Kidney (tissue), 13 donors: ENCODE measurements at regions not wholly inside any gene's neighbourhood (a gene's known extent, or its start where the extent isn't known, plus 50 kb on each side); places are given as distances from the start of the nearest gene placed in this dataset.

Experiments used
- DNase-seq, 5 donors: peaks; one replicate each; pipeline ENCODE4 v3.0.0-alpha.2; 2013 to 2020
- FAIRE-seq: peaks from 2 replicates; lab custom pipeline; 2012; peaks lifted over from hg19 to GRCh38; lab: Jason Lieb, UNC
- H3K27ac ChIP-seq, 2 donors: one replicate each; pipeline ENCODE4 v1.7.0; 2013; ENCODE audit warnings: low read depth in 2 of 2, low read length in 2 of 2, inconsistent platforms in 1 of 2
- H3K27me3 ChIP-seq: one replicate; pipeline ENCODE4 v1.7.1; 2013; ENCODE audit warnings: low read length, inconsistent platforms; ENCODE audit not compliant: control insufficient read depth, insufficient read depth
- H3K36me3 ChIP-seq, 3 donors: one replicate each; pipeline versions ENCODE4 v1.7.0 to v1.7.1; 2013; ENCODE audit warnings: low read length in 3 of 3, control low read depth in 1 of 3, inconsistent platforms in 1 of 3; ENCODE audit not compliant: insufficient read depth in 3 of 3, control insufficient read depth in 2 of 3
- H3K4me1 ChIP-seq, 3 donors: one replicate each; pipeline versions ENCODE4 v1.7.0 to v1.7.1; 2013; ENCODE audit warnings: low read length in 3 of 3, inconsistent platforms in 1 of 3, low read depth in 1 of 3; ENCODE audit not compliant: control insufficient read depth in 2 of 3, insufficient read depth in 2 of 3
- H3K4me3 ChIP-seq, 3 donors: one replicate each; pipeline versions ENCODE4 v1.7.0 to v1.8.1; 2013; ENCODE audit warnings: low read length in 3 of 3, control low read depth in 1 of 3, inconsistent platforms in 1 of 3
- H3K9ac ChIP-seq, 3 donors: one replicate each; pipeline versions ENCODE4 v1.7.0 to v1.7.1; 2013; ENCODE audit warnings: low read length in 3 of 3, control low read depth in 1 of 3, inconsistent platforms in 1 of 3
- H3K9me3 ChIP-seq, 3 donors: one replicate each; pipeline versions ENCODE4 v1.7.0 to v1.7.1; 2013; ENCODE audit warnings: low read length in 3 of 3, control low read depth in 1 of 3, inconsistent platforms in 1 of 3; ENCODE audit not compliant: control insufficient read depth in 2 of 3, insufficient read depth in 1 of 3
- CTCF ChIP-seq: IDR thresholded peaks from 3 replicates; pipeline ENCODE4 v1.5.1; 2012; ENCODE audit warnings: mild to moderate bottlenecking, moderate library complexity, borderline replicate concordance; ENCODE audit not compliant: insufficient read depth; ENCODE audit errors: extremely low read depth
- intact Hi-C: fragments of 100-400 bp; cut with DNase I; formaldehyde crosslinking; loops from one replicate; pipeline ENCODE4 v1.11.1; 2022
- donor health status: control.
- donor health status: control.
- donor health status: control.
- donor health status: control.
- donor health status: control.
- donor health status: DM: yes; HTN: yes; CAD: no.
- donor health status: Normal renal cell carcinoma (clear cell type).

GRCh38 chr2:106974891-106975290 is 88.9 kb upstream of the ST6GAL2 start:
- Histone ChIP-seq H3K27ac (no peak overlapping the region), H3K4me3 (no peak overlapping the region), H3K9ac (no peak overlapping the region), H3K27me3 (no peaks in the 10 kb centered on the region), H3K36me3 (no peaks in the 10 kb centered on the region), H3K9me3 (no peaks in the 10 kb centered on the region), H3K4me1 (no peaks in the 10 kb centered on the region)
- intact Hi-C loops, result no loop called here
- DNase-seq, result no peak
- no peak for FAIRE-seq
- no peak for TF ChIP-seq CTCF

DNA sequence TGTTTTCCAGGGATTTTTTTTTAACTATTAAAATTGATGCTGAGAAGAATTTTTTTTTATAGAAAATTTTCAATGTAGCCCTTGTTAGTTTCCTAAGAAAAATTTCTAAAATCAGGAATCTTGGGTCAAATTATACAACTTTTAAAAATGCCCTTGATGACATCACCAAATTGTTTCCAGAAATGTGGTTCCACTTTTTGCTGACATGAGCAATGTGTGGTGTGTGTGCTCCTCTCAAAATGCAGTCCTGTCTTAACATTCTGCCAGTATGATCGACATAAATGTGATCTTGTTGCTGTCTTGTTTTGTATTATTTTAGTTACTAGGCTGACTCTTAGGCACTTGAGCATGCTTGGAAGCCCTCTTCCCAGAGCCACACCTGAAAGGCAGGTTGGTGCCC is 89.7 kb upstream of the ST6GAL2 start:
- Histone ChIP-seq H3K27me3 (no peaks in the 10 kb centered on the region), H3K36me3 (no peaks in the 10 kb centered on the region), H3K4me3 (no peak overlapping the region), H3K9ac (no peak overlapping the region), H3K27ac (no peak overlapping the region), H3K4me1 (no peaks in the 10 kb centered on the region), H3K9me3 (no peaks in the 10 kb centered on the region)
- intact Hi-C loops, result no loop called here
- no peak for DNase-seq
- FAIRE-seq, result no peak
- TF ChIP-seq CTCF, result no peak

- H3K27me3 ChIP-seq, result no peaks in the 10 kb centered on the region
- H3K9me3 ChIP-seq, result no peaks in the 10 kb centered on the region
- TF ChIP-seq CTCF, result no peak
- no peaks in the 10 kb centered on the region for H3K36me3 ChIP-seq
- H3K4me1 ChIP-seq, result no peaks in the 10 kb centered on the region
- intact Hi-C loops, result no loop called here
- no peak for FAIRE-seq
- no peak overlapping the region for H3K27ac ChIP-seq
- H3K9ac ChIP-seq, result no peak overlapping the region
- no peak for DNase-seq
- H3K4me3 ChIP-seq, result no peak overlapping the region
These were observed 90.6 kb upstream of the ST6GAL2 start for GRCh38 chr2:106976548-106976947.

- Histone ChIP-seq H3K4me1 (no peaks in the 10 kb centered on the region), H3K27ac (no peak overlapping the region), H3K27me3 (no peaks in the 10 kb centered on the region), H3K4me3 (no peak overlapping the region), H3K9me3 (no peaks in the 10 kb centered on the region), H3K9ac (no peak overlapping the region), H3K36me3 (no peaks in the 10 kb centered on the region)
- intact Hi-C loops, result no loop called here
- no peak for TF ChIP-seq CTCF
- DNase-seq, result peak in 3 of 5 donors; percentile 35 to 88 (median 56)
- no peak for FAIRE-seq
These were observed 91.8 kb upstream of the ST6GAL2 start for GRCh38 chr2:106977717-106978116.
